ENCODE measurements at regions not wholly inside any gene's neighbourhood (a gene's known extent, or its start where the extent isn't known, plus 50 kb on each side); places are given as distances from the start of the nearest gene placed in this dataset.
"Not testable (repeated sequence)": the region's sequence is repeated elsewhere in the genome, so short reads cannot be mapped to it uniquely, and the experiment has no call there.

GRCh38 chr12:131387281-131388163 lies 323.4 kb upstream of the SFSWAP start:
- no peak for DNase-seq

- peak in 32 of 56 donors; percentile 8 to 78 (median 36) for DNase-seq
Measured at GRCh38 chr12:131388164-131389053, 322.5 kb upstream of the SFSWAP start.

- no peak for DNase-seq
Measured at GRCh38 chr12:131389054-131390013, 321.6 kb upstream of the SFSWAP start.

- DNase-seq, result peak in 9 of 56 donors; percentile 5 to 46 (median 18)
Measured at GRCh38 chr12:131390412-131391334, 320.2 kb upstream of the SFSWAP start.

- DNase-seq, result no peak
Measured at GRCh38 chr12:131391399-131391798, 319.5 kb upstream of the SFSWAP start.

GRCh38 chr12:131394752-131395151 lies 316.1 kb upstream of the SFSWAP start:
- not testable (repeated sequence) for DNase-seq

- DNase-seq, result not testable (repeated sequence)
Measured at GRCh38 chr12:131395209-131395684, 315.6 kb upstream of the SFSWAP start.

GRCh38 chr12:131395971-131396573 lies 314.8 kb upstream of the SFSWAP start:
- DNase-seq, result no peak

- no peak for DNase-seq
Measured at GRCh38 chr12:131397493-131398181, 313.3 kb upstream of the SFSWAP start.

- DNase-seq, result no peak
Measured at GRCh38 chr12:131399000-131399399, 311.9 kb upstream of the SFSWAP start.

GRCh38 chr12:131400668-131401294 lies 310.1 kb upstream of the SFSWAP start:
- not testable (repeated sequence) for DNase-seq

GRCh38 chr12:131401907-131402633 lies 308.8 kb upstream of the SFSWAP start:
- DNase-seq, result not testable (repeated sequence)

GRCh38 chr12:131402781-131403396 lies 308.0 kb upstream of the SFSWAP start:
- no peak for DNase-seq

- no peak for DNase-seq
Measured at GRCh38 chr12:131403676-131404075, 307.2 kb upstream of the SFSWAP start.

GRCh38 chr12:131404705-131405104 lies 306.2 kb upstream of the SFSWAP start:
- DNase-seq, result no peak

GRCh38 chr12:131407221-131408035 lies 303.5 kb upstream of the SFSWAP start:
- DNase-seq, result no peak
